ENCODE measurements at regions not wholly inside any gene's neighbourhood (a gene's known extent, or its start where the extent isn't known, plus 50 kb on each side); places are given as distances from the start of the nearest gene placed in this dataset.
"Not testable (repeated sequence)": the region's sequence is repeated elsewhere in the genome, so short reads cannot be mapped to it uniquely, and the experiment has no call there.

GRCh38 chr6:67689329-67689728, 945.8 kb upstream of the ADGRB3 start:
- no peaks in the 10 kb centered on the region for H3K36me3 ChIP-seq (ENCODE audit: control insufficient read depth in 2 of 2, insufficient read depth in 2 of 2, low read length in 1 of 2)
- POLR2A ChIA-PET, result no interaction called here
- no peaks in the 10 kb centered on the region for H3K27me3 ChIP-seq (replicated peaks in 1 of 2; ENCODE audit: control insufficient read depth in 2 of 2, insufficient read depth in 2 of 2, low read length in 1 of 2)
- intact Hi-C loops (cut with micrococcal nuclease; ENCODE audit: unreplicated experiment), result no loop called here
- no peaks in the 10 kb centered on the region for H3K4me1 ChIP-seq (ENCODE audit: control insufficient read depth, insufficient read depth, low read length)
- no peak overlapping the region for H2AFZ ChIP-seq (ENCODE audit: control insufficient read depth, low read depth, low read length)
- in situ Hi-C loops (cut with MboI), result no loop called here
- FAIRE-seq (no peak), ATAC-seq (no peak), DNase-seq (ENCODE audit: low read depth, low spot score) (no peak)
- H3K27ac ChIP-seq (ENCODE audit: control insufficient read depth, insufficient read depth), result no peak overlapping the region
- no peaks in the 10 kb centered on the region for H3K79me2 ChIP-seq (ENCODE audit: control insufficient read depth, insufficient read depth, low read length)
- H3K9ac ChIP-seq (ENCODE audit: control insufficient read depth, insufficient read depth, low read length), result no peak overlapping the region
- H4K20me1 ChIP-seq (ENCODE audit: control insufficient read depth, insufficient read depth), result no peaks in the 10 kb centered on the region
- SMC1A ChIA-PET (ENCODE audit: uncharacterized antibody, unreplicated experiment), result no interaction called here
- CTCF ChIA-PET, result no interaction called here
- RAD21 ChIA-PET (ENCODE audit: unreplicated experiment), result no interaction called here
- no peak overlapping the region for H3K4me2 ChIP-seq (ENCODE audit: control insufficient read depth, insufficient read depth)
- H3K4me3 ChIP-seq, result no peak overlapping the region
- no TSS peak for BruUV-seq (replicated peaks)
- no peak for TF ChIP-seq ZBED1 (IDR thresholded peaks at IDR 0.05; ENCODE audit: borderline replicate concordance)
- no peaks in the 10 kb centered on the region for H3K9me3 ChIP-seq (replicated peaks; ENCODE audit: control insufficient read depth, insufficient read depth, low read length)
- WGBS (ENCODE audit: insufficient coverage, insufficient replicate concordance, low lambda C conversion rate, missing lambda C conversion rate), result 0% methylated on average over 1 of the region's 1 CpG

GRCh38 chr6:67687396-67687795, 947.7 kb upstream of the ADGRB3 start:
- whole genome bisulfite sequencing (ENCODE audit: insufficient coverage, insufficient replicate concordance, low lambda C conversion rate, missing lambda C conversion rate), result 28% methylated on average over 4 of the region's 7 CpGs
- intact Hi-C loops (cut with micrococcal nuclease; ENCODE audit: unreplicated experiment) (no loop called here), in situ Hi-C loops (cut with MboI) (no loop called here)
- no peak for ATAC-seq
- no peak for DNase-seq (ENCODE audit: low read depth, low spot score)
- ChIA-PET RAD21 (ENCODE audit: unreplicated experiment) (no interaction called here), SMC1A (ENCODE audit: uncharacterized antibody, unreplicated experiment) (no interaction called here), POLR2A (no interaction called here), CTCF (no interaction called here)
- Histone ChIP-seq H3K4me2 (ENCODE audit: control insufficient read depth, insufficient read depth) (no peak overlapping the region), H3K79me2 (ENCODE audit: control insufficient read depth, insufficient read depth, low read length) (no peaks in the 10 kb centered on the region), H2AFZ (ENCODE audit: control insufficient read depth, low read depth, low read length) (no peak overlapping the region), H3K4me3 (no peak overlapping the region), H4K20me1 (ENCODE audit: control insufficient read depth, insufficient read depth) (no peaks in the 10 kb centered on the region), H3K4me1 (ENCODE audit: control insufficient read depth, insufficient read depth, low read length) (no peaks in the 10 kb centered on the region), H3K9me3 (replicated peaks; ENCODE audit: control insufficient read depth, insufficient read depth, low read length) (no peaks in the 10 kb centered on the region), H3K27ac (ENCODE audit: control insufficient read depth, insufficient read depth) (no peak overlapping the region), H3K36me3 (ENCODE audit: control insufficient read depth in 2 of 2, insufficient read depth in 2 of 2, low read length in 1 of 2) (no peaks in the 10 kb centered on the region), H3K27me3 (replicated peaks in 1 of 2; ENCODE audit: control insufficient read depth in 2 of 2, insufficient read depth in 2 of 2, low read length in 1 of 2) (no peaks in the 10 kb centered on the region), H3K9ac (ENCODE audit: control insufficient read depth, insufficient read depth, low read length) (no peak overlapping the region)
- FAIRE-seq, result no peak
- BruUV-seq (replicated peaks), result no TSS peak
- TF ChIP-seq SMC3 (IDR thresholded peaks at IDR 0.05; ENCODE audit: borderline replicate concordance, low read length) (no peak), SUPT20H (IDR thresholded peaks at IDR 0.05; ENCODE audit: borderline replicate concordance, control insufficient read depth, low read depth, low read length) (no peak), IKZF2 (IDR thresholded peaks at IDR 0.05) (no peak), PRDM15 (CRISPR knock-in tag; IDR thresholded peaks at IDR 0.05) (no peak), JUNB (IDR thresholded peaks at IDR 0.05) (no peak), MTA3 (IDR thresholded peaks at IDR 0.05; ENCODE audit: borderline replicate concordance, low read length) (no peak)

- BruUV-seq (replicated peaks); FAIRE-seq; H3K4me2 ChIP-seq (ENCODE audit: control insufficient read depth, insufficient read depth); H4K20me1 ChIP-seq (ENCODE audit: control insufficient read depth, insufficient read depth); ATAC-seq; H3K4me1 ChIP-seq (ENCODE audit: control insufficient read depth, insufficient read depth, low read length); H2AFZ ChIP-seq (ENCODE audit: control insufficient read depth, low read depth, low read length); H3K27ac ChIP-seq (ENCODE audit: control insufficient read depth, insufficient read depth); H3K36me3 ChIP-seq (ENCODE audit: control insufficient read depth in 2 of 2, insufficient read depth in 2 of 2, low read length in 1 of 2); intact Hi-C loops (cut with micrococcal nuclease; ENCODE audit: unreplicated experiment); H3K9ac ChIP-seq (ENCODE audit: control insufficient read depth, insufficient read depth, low read length); SMC1A ChIA-PET (ENCODE audit: uncharacterized antibody, unreplicated experiment); in situ Hi-C loops (cut with MboI); H3K4me3 ChIP-seq; RAD21 ChIA-PET (ENCODE audit: unreplicated experiment); H3K27me3 ChIP-seq (replicated peaks in 1 of 2; ENCODE audit: control insufficient read depth in 2 of 2, insufficient read depth in 2 of 2, low read length in 1 of 2); H3K79me2 ChIP-seq (ENCODE audit: control insufficient read depth, insufficient read depth, low read length); POLR2A ChIA-PET; DNase-seq (ENCODE audit: low read depth, low spot score); H3K9me3 ChIP-seq (replicated peaks; ENCODE audit: control insufficient read depth, insufficient read depth, low read length): not testable (repeated sequence)
- CTCF ChIA-PET, result interaction anchor here (0.7 kb wide), 1 partner anchor 182 kb away, joined by 3 read pairs; no protein-coding TSS in a partner anchor
- no CpG with 5 or more reads among the region's 1 CpG for WGBS (ENCODE audit: insufficient coverage, insufficient replicate concordance, low lambda C conversion rate, missing lambda C conversion rate)
Observed at GRCh38 chr6:67686225-67686624, 948.9 kb upstream of the ADGRB3 start.
